ENCODE measurements at regions not wholly inside any gene's neighbourhood (a gene's known extent, or its start where the extent isn't known, plus 50 kb on each side); places are given as distances from the start of the nearest gene placed in this dataset.

DNA sequence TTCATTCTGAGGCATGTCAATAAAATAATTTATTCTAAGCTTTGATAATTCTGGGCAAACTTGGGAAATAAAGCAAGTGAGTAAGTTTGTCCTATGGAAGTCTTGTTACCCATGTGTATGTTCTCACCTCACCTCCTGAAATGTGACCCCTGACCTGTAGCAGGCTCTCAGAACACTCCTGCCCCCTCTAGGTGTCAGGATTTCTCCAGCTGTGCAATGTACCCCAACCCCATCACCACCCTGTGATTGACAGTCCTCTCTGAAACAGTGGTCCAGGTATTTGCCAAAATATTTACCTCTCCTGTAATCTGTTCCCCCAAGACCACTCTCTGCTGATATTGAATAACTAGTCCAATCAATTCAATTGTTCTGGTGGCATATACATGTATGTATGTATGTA, 122.6 kb upstream of the PTER start:
- Histone ChIP-seq H3K56ac (ENCODE audit: extremely low read depth, insufficient read depth, low read length) (no peak overlapping the region), H3K14ac (replicated peaks; ENCODE audit: low read depth, low read length) (no peak overlapping the region), H3K4ac (ENCODE audit: low read depth, low read length) (no peak overlapping the region), H4K8ac (ENCODE audit: low read depth in 2 of 2, low read length in 2 of 2) (no peak overlapping the region), H2BK20ac (ENCODE audit: low read depth, low read length) (no peak overlapping the region), H2BK15ac (ENCODE audit: low read depth, low read length) (no peak overlapping the region), H4K5ac (ENCODE audit: low read depth, low read length) (no peak overlapping the region), H2AFZ (replicated peaks; ENCODE audit: low read length, poor library complexity) (no peak overlapping the region), H4K91ac (ENCODE audit: insufficient read depth, low read depth, low read length) (no peak overlapping the region), H3K9me3 (ENCODE audit: control insufficient read depth, insufficient read depth, low read length) (no peaks in the 10 kb centered on the region), H3K27me3 (ENCODE audit: control insufficient read depth, insufficient read depth, low read length) (no peaks in the 10 kb centered on the region), H3K9ac (ENCODE audit: low read depth, low read length) (no peak overlapping the region), H3K36me3 (ENCODE audit: control insufficient read depth, insufficient read depth, low read length) (no peaks in the 10 kb centered on the region), H2BK5ac (ENCODE audit: low read depth, low read length, poor library complexity, severe bottlenecking) (no peak overlapping the region), H3K9me1 (ENCODE audit: insufficient read depth, low read length) (no peaks in the 10 kb centered on the region), H3K4me3 (ENCODE audit: insufficient read depth, low read depth, low read length) (no peak overlapping the region), H2AK5ac (ENCODE audit: low read depth, low read length) (no peak overlapping the region), H3K27ac (ENCODE audit: insufficient read depth, low read length) (no peak overlapping the region), H4K20me1 (ENCODE audit: insufficient read depth, low read length) (no peaks in the 10 kb centered on the region), H3K4me1 (ENCODE audit: control insufficient read depth, insufficient read depth, low read length) (no peaks in the 10 kb centered on the region), H3K18ac (ENCODE audit: low read depth, low read length) (no peak overlapping the region), H3K4me2 (ENCODE audit: low read depth, low read length) (no peak overlapping the region), H2AK9ac (replicated peaks; ENCODE audit: low read depth, low read length, poor library complexity) (no peak overlapping the region), H3K79me1 (ENCODE audit: low read depth in 1 of 2, low read length in 2 of 2) (no peaks in the 10 kb centered on the region), H3K23ac (ENCODE audit: low read depth, low read length) (no peak overlapping the region), H2BK120ac (ENCODE audit: low read depth, low read length) (no peak overlapping the region)
- DNase-seq (no peak), ATAC-seq (ENCODE audit: low read depth) (no peak)
- no TSS peak for BruUV-seq (replicated peaks)
- no peak for TF ChIP-seq CEBPB (IDR thresholded peaks at IDR 0.05; ENCODE audit: low read depth, low read length)
- TF ChIP-seq CHD1 (IDR thresholded peaks at IDR 0.05; ENCODE audit: low read depth, low read length), result no peak
- intact Hi-C loops (cut with micrococcal nuclease), result no loop called here
- ChIA-PET CTCF (no interaction called here), POLR2A (ENCODE audit: unreplicated experiment) (no interaction called here)
- dilution Hi-C loops (cut with HindIII; ENCODE audit: low sequenced_read_pairs, unreplicated experiment), result no loop called here
- in situ Hi-C loops (cut with MboI; ENCODE audit: low sequenced_read_pairs), result no loop called here

Measured in IMR-90 (cell line).